Kasumi-1 (cell line): ENCODE measurements at regions not wholly inside any gene's neighbourhood (a gene's known extent, or its start where the extent isn't known, plus 50 kb on each side); places are given as distances from the start of the nearest gene placed in this dataset.
A peak's percentile ranks its signal among the peaks of the same experiment; 100 is the strongest.
"Not testable (repeated sequence)": the region's sequence is repeated elsewhere in the genome, so short reads cannot be mapped to it uniquely, and the experiment has no call there.

ENCODE experiments used
- DNase-seq, 2 experiments: peaks; one replicate each; lab custom pipeline; 2025; lab: John Stamatoyannopoulos, UW

DNA sequence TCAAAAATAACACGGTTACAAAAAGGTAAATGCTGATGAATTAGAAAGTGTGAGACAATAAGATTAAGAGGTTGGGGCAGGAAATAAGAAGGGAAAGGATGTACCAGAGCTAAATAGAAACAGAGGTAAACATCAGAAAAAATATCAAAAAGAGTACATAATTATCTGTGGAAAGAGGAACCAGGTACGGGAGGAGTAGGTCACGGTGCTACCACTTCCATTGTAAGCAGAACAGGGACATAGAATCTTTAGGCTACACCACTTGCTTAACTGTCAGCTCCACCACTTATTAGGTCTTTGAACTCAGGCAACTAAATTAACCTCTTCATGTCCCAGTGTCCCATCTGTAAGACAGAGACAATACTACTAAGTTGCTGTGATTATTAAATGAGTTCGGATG, 350.3 kb downstream of the LRATD1 start:
- DNase-seq: peak in 1 of 2 experiments; percentile 6

DNA sequence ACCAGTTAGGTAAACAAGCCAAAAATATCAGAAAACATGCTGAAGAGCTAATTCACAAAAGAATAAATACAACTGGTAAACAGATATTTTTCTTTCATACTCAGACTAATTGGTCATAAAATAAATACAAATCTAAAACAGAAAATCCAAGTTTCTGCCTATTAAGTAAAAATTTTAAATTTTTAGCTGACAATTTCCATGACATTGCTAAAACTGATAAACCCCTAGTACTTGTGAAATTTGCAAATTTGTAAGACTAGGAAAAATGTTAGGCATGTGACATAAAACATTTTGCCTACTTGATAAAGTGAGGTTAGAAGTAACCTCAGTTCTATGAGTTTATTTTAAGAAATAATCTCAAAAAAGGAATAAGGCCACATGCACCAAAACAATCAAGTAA, 356.1 kb downstream of the LRATD1 start:
- no peak for DNase-seq

DNA sequence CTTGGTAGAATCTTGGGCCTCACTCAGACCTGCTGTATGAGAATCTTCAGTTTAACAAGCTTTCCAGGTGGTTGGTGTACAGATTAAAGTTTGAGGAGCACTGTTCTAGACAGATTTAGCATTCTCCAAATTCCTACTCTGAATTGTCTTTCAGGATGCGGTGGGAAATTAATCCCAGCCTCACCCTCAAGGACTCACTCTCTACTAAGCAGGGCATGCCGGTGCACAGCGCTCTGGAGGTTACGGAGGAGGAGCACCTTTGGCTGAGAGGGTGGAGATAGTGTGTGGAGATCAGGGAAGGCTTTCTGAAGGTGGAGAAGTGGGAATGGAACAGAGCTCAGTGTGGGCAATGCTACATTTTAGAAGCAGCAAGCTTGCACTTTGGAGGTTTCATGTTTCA, 359.2 kb downstream of the LRATD1 start:
- DNase-seq: no peak

DNA sequence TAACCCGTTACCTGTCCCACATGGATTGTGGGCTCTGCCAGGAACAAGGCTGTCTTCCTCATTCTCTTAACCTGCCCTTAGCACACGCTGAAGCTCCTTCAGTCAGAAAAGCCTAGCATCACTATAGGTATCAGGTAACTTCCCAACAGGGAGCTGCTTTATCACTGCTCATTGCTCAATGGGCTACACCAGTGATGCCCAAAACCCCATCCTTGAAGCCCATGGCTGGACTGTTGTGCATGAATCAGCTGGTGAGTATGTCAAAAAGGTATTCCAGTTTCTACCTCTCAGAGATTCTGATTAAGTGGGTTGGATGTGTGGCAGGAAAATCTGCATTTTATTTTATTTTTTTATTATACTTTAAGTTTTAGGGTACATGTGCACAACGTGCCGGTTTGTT, 362.2 kb downstream of the LRATD1 start:
- DNase-seq: no peak

DNA sequence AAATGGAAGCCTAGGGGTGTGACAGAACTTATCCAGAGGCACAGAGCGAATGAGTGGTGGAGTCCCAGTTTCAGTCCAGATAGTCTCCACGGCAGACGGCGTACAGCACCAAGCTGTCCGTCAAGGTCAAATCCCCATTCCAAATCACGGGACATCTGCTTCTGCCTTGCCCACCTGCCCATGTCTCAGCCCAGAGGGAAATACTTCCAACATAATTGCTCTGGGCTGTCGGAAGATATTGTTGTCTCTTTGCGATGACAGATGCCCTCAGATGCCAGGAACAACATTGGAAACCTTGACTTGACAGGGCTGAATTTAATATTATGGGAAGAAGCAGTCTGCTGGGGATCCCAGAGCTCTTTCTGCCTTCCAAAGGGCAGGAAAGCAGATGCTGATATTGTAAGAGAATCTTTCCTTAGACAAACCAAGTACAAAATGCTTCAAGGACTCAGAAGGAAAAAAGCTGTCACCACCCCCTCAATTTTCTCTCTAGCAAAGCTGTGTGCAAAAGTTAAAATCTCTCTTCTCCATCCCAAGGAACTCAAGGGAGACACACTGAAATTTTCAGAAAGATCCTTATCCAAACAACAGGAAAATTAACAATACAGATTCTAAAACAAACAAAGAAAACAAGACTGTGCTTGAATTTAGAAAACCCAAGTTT, 364.0 kb downstream of the LRATD1 start:
- no peak for DNase-seq

DNA sequence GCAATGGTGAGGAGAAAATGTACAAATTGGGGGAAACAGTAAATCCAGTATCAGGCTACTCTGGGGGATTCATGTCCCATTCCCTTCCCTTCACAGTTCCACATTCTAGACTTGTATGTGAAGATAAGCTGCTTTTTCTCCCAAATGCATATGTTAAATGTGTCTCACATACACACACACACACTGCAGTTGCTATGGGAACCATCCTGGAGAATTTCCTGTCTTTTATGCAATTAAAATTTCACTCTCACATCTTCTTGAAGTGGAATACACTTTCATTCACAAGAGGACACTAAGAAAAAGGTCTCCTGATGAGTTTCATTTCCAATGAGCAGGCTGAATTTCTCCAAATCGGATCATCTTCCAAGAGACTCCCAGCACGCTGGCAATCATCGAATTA, 366.0 kb downstream of the LRATD1 start:
- DNase-seq: no peak

DNA sequence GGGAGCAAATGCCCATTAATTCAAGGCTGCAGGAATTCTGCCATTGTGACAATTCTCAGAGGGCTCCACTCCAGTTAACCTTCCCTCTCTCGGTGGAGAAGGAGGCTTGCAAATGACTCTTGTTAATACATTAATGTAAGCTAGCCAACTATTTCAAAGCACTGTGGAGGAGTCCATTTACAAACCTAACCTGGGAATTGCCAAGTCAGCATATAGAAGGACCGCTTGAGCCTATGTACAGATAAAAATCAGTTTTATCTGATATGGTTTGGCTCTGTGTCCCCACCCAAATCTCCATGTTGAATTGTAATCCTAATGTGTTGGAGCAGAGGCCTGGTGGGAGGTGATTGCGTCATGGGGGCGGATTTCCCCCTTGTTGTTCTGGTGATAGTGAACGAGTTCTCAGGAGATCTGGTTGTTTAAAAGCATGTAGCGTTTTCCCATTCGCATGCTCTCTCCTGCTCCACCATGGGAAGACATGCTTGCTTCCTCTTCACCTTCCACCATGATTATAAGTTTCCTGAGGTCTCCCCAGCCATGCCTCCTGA, 366.7 kb downstream of the LRATD1 start:
- DNase-seq: no peak

DNA sequence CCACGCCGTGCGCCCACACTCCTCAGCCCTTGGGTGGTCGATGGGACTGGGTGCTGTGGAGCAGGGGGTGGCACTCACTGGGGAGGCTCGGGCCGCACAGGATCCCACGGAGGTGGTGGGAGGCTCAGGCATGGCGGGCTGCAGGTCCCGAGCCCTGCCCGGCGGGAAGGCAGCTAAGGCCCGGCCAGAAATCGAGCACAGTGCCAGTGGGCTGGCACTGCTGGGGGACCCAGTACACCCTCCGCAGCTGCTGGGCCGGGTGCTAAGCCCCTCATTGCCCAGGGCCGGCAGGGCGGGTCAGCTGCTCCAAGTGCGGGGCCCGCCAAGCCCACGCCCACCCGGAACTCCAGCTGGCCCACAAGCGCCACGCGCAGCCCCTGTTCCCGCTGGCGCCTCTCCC, 370.0 kb downstream of the LRATD1 start:
- not testable (repeated sequence) for DNase-seq

DNA sequence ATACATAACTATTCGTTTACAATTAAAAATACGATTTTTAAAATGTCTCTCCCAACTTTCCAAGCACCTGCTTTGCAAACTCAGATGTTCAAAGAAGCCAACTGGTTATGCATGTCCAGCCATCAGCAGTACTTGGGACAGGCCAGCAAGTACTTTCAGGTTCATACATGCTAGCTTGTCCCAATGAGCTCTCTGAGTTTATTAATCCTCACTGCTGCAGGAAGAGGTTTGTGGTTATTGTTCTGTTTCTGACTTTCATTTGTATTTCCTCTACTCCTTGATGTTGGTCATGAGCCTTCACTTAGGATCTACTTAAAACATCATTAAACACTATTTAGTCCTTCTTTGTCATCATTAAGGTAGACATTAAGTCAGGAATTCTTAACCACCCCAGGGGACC, 374.1 kb downstream of the LRATD1 start:
- no peak for DNase-seq

DNA sequence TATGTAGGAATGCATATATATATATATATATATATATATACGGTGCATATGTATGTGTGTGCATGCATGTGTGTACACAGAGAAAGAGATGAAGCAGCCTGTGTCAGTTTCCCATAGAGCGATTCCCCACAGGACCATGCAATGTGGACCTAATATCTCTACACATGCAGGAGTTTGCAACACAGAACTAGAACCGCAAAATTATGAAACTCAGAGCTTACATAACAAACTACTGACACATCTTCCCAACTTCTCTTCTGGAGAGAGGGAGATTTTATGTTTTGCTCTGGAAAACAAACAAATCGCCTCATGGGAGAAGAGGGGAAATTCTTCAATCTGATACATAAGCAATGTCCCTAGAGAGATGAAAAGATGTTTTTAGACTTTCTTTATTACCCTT, 377.2 kb downstream of the LRATD1 start:
- DNase-seq: no peak

DNA sequence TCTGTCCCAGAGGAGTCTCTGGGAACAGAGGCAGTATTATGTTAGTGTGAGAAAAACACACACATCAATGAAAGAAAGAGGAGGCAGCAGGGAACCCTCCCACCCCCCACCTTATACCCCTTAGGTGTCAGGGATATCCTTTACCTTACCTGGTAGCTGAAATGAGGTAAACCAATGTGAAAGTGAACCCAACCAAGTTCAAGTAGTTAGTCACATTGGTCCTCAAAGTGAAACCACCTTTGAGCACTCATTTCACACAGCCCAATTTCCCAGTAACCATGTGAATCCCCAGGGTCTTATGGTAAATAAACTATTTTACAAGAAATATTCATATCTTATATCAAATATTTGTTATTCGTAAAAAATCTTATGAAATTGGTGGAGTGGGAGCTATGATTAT, 377.8 kb downstream of the LRATD1 start:
- DNase-seq: no peak

DNA sequence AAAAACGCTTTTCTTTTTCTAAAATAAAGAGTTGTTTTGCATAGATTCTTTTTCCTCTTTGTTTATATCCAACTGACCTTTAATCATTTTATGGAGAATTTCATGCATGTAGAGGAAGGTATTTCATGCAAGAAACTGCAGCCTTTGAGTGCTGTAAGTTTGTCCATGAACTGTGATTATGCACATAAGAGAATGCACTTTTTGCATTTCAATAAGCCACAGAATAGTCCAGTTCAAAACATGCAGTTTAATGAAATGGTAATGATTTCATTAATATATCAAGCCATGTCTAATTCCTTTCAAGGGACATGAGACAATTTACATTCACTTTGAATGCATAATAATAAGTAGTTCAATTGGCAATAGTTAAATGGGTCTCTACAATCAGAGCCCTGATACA, 386.3 kb downstream of the LRATD1 start:
- no peak for DNase-seq

DNA sequence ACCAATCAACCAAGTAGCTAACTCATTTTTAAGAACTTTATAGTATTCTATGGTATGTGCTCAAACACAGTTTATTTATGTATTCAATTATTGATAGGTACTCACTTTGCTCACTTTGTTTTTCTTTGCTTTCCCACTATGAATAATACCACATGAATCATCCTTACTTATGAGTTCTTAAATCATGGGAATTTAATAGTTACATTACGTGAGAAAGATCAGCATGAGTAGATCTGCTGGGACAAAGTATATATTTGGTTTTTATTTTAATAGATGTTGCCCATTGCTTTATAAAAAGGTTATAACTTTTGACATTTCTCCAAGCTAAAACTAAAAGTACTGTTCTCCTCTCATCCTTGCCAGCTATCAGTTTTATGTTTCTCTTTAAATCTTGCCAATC, 390.7 kb downstream of the LRATD1 start:
- no peak for DNase-seq

DNA sequence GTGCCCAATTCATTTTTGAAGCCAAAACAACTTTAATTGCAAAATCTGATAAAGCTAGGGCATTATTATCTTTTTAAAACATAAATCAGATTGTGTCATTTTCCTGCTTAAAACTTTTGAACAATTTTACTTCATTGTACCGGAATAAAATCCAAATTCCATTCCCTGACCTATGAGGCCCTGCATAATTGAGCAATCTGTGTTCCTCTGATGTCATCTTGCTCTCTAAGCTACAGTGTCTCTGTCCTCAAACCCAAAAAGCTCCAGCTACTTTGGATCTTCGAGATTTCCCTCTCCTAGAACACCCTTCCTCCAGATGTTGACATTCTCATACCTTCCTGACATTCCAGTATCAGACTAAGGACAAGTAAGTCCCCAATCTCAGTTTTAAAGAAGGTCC, 395.9 kb downstream of the LRATD1 start:
- DNase-seq: no peak

DNA sequence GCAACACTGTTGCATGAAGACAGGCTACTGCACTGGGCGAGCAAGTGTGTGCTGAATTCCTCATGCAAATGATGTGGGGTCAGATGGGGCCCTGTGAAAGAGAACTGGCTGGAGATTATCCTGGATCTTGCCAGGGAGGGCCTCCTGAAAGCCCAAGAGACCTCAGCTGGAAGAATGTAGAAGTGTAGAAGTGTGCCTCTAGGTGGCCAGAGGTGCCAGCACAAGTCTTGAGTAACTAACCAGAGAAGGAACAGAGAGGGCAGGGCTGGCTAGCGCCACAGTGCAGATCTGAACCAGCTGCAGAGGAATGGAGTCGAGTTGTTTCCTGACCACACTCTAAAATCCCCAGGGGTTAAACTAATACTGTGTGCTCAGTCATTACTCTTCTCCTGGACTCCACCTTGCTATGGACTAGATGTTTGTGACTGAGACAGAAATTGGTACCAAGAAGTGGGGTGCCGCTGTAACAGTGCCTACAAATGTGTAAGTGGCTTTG, 399.3 kb downstream of the LRATD1 start:
- no peak for DNase-seq

DNA sequence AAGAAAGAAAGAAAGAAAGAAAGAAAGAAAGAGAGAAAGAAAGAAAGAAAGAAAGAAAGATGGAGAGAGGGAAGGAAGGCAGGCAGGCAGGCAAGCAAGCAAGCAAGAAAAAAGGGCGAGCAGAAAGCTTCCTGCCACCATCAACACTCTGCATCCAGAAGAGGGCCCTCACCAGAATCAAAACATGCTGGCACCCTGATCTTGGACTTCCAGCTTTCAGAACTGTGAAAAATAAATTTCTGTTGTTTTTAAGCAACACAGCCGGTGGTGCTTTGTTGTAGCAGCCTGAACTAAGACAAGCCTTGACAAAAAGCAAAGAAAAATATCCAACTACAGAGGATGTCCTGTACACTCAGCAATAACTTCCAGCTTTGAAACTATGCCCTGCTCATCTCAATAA, 401.7 kb downstream of the LRATD1 start:
- DNase-seq: no peak

DNA sequence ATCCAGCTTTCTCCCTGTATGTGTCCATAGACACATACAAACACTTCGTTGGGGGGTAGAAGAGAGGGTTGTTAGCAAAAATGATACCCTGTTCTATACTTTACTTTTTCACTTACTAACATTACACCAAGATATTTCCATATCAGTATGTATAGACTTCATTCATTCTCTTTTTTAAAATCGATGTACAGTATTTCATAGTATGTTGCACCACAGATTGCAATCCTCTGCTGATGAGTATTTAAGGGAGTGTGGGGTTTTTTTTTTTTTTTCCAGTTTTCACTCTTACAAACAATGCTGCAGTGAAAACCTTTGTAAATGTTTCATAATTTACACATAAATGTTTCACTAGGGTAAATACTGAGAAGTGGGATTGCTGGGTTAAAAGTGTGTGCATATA, 402.3 kb downstream of the LRATD1 start:
- DNase-seq: no peak

DNA sequence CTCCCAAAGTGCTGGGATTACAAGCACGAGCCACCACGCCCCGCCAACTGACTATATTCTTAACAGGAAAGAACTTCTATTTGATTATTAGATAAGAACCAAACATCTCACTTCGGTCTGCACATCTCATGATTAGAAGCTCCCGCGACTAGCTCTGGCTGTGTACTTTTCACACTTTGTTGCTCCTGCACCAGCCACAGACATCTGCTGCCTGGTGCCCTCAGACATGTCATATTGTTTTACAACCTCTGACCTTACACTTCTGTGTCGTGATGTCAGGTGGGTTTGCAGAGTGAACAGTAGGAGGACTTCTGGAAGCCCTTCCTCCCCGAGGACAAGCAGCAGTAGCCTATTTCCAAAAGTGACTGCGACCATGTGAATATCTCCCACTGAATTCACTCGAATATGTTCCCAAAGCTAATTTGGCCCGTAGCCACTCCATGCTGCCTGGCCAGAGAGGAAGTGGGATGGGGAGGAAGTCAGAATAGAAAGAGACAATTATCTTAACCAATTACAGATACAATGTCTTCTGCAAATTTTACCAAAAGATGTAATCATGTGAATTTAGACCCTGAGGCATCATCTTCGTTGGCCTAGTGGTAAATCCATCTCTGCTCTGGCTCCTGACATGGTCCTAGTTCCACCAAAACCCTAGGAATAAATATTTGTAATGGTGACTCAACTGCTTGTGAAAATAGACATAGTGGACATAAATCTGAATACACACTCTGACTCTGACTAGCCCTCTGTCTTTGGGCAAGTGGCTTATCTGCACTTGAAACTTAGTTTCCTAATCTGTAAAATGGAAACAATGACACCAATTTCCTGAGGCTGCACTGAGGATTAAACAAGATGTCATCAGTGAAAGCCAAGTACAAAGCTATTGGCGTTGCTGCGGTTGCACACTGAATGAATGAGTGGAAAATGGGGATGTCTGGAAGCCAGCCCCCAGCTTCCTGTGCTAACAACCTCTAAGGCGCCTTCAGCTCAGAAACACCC, 406.1 kb downstream of the LRATD1 start:
- peak in 1 of 2 experiments; percentile 4 for DNase-seq

DNA sequence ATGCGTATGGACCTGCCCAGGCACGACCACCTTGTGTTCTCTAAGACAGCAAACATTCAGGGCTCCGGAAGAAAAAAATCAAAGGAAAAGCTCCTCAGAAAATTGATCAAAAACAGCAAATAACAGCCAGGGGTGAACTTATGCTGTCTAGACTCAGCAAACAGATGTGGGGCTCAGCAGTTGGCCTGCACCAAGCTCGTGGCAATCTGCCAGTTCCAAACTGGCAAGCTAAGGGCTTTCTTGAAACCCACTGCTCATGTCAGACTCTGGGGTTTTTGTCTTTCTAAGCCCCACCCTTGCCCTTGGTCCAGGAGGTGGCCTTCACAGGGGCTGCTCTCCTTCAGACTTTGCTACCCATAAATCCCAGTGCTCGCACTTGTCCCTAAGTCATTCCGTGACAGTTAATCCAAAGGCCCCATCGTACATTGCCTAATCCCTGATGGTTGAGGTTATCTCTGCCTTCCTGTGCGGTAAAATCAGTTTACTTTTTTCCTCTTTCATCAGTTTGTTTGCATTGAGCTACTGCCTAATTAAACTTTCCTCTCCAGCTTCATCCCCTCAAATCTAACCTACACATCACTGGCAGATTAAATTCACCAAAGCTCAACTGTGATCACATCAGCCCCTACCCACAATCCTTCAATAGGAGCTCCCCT, 408.0 kb downstream of the LRATD1 start:
- DNase-seq: no peak

DNA sequence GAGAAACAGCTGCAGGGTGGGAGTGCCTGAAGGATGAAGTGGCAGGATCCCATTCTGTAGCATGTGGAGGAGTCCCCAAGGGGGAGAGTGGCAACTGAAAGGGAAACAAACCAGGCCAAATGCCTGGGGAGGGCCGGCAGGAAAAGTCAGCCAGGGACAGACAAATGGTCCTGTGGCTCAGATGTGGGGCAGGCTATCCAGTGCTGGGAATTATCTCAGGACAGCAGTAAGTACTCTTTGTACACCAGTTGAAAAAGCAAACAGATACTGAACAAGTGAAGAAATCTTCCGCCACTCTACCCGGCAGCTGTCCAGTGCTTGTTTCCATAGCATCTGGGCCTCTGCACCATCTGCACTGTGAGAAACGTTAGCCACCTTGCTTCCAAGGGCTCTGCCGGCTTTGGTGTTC, 408.9 kb downstream of the LRATD1 start:
- no peak for DNase-seq

DNA sequence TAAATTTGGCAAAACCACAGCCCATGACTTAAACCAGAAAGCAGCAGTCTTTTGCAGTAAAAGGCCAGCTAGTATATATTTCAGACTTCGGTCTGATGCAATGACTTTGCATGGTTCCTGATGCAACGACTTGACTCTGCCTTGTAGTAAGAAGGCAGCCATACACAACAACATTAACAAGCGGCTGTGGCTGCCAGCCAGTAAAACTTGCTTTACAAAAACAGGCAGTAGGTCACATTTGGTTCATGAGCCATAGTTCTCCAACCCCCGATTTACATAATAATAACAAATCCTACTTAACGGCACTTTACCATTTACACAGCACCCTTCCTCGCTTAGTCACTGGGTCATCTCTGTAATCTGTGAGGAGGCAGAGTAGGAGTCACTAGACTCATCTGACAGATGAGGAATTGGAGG, 410.3 kb downstream of the LRATD1 start:
- no peak for DNase-seq

DNA sequence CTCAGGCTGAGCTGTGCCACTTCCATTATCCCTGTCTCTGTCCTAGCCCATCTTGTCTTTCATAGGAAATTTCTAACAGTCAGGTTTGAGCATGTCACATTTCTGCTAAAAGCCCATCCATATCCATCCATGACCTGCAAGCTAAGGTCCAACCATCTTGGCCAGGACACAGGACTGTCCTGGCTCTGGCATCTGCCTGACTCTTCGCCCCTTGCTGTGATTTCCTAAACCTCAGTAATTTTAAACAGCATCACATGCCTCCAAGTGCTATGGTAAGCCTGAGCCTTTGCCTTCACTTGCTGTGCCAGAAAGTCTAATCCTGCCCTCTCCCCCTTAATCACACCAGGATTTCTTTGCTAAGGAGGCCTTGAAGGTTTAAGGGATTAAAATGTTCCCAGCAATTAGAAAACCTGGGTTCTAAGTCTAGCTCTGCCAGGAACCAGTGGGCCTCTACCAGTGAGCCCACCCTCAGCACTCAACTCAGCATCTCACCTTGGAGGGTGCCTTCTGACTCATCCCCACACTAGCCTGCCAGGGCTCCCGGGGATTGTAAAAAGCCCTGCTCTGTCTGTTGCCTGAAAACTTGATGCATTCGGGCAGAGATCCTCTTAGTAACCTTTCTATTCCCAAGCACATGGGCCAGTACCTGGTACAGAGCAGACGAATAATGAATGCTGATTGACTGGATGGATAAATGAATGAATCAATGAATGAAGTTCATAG, 411.0 kb downstream of the LRATD1 start:
- no peak for DNase-seq
